ENCODE measurements at regions not wholly inside any gene's neighbourhood (a gene's known extent, or its start where the extent isn't known, plus 50 kb on each side); places are given as distances from the start of the nearest gene placed in this dataset.

GRCh38 chr1:38292969-38293368 lies 246.4 kb upstream of the POU3F1 start:
- no peaks in the 10 kb centered on the region for H3K27me3 ChIP-seq (replicated peaks; ENCODE audit: control insufficient read depth, insufficient read depth, low read length)
- TF ChIP-seq CTCF (IDR thresholded peaks at IDR 0.05; ENCODE audit: insufficient read depth, low read length, poor library complexity, severe bottlenecking): no peak
- no peaks in the 10 kb centered on the region for H3K36me3 ChIP-seq (ENCODE audit: control insufficient read depth, insufficient read depth, low read length)
- no peak for DNase-seq (ENCODE audit: extremely low read depth, insufficient read length)
- H3K4me3 ChIP-seq (replicated peaks; ENCODE audit: low read depth, low read length): no peak overlapping the region

GRCh38 chr1:38291906-38292521 lies 245.4 kb upstream of the POU3F1 start:
- no peaks in the 10 kb centered on the region for H3K27me3 ChIP-seq (replicated peaks; ENCODE audit: control insufficient read depth, insufficient read depth, low read length)
- no peak overlapping the region for H3K4me3 ChIP-seq (replicated peaks; ENCODE audit: low read depth, low read length)
- no peaks in the 10 kb centered on the region for H3K36me3 ChIP-seq (ENCODE audit: control insufficient read depth, insufficient read depth, low read length)
- no peak for TF ChIP-seq CTCF (IDR thresholded peaks at IDR 0.05; ENCODE audit: insufficient read depth, low read length, poor library complexity, severe bottlenecking)
- no peak for DNase-seq (ENCODE audit: extremely low read depth, insufficient read length)

GRCh38 chr1:38291336-38291735 lies 244.7 kb upstream of the POU3F1 start:
- Histone ChIP-seq H3K27me3 (replicated peaks; ENCODE audit: control insufficient read depth, insufficient read depth, low read length) (no peaks in the 10 kb centered on the region), H3K4me3 (replicated peaks; ENCODE audit: low read depth, low read length) (no peak overlapping the region), H3K36me3 (ENCODE audit: control insufficient read depth, insufficient read depth, low read length) (no peaks in the 10 kb centered on the region)
- no peak for DNase-seq (ENCODE audit: extremely low read depth, insufficient read length)
- no peak for TF ChIP-seq CTCF (IDR thresholded peaks at IDR 0.05; ENCODE audit: insufficient read depth, low read length, poor library complexity, severe bottlenecking)

- DNase-seq (ENCODE audit: extremely low read depth, insufficient read length): no peak
These were observed 242.4 kb upstream of the POU3F1 start for GRCh38 chr1:38289034-38289433.

GRCh38 chr1:38287547-38287946 lies 241.0 kb upstream of the POU3F1 start:
- no peak for DNase-seq (ENCODE audit: extremely low read depth, insufficient read length)
- Histone ChIP-seq H3K4me3 (replicated peaks; ENCODE audit: low read depth, low read length) (no peak overlapping the region), H3K36me3 (ENCODE audit: control insufficient read depth, insufficient read depth, low read length) (no peaks in the 10 kb centered on the region), H3K27me3 (replicated peaks; ENCODE audit: control insufficient read depth, insufficient read depth, low read length) (no peaks in the 10 kb centered on the region)
- TF ChIP-seq CTCF (IDR thresholded peaks at IDR 0.05; ENCODE audit: insufficient read depth, low read length, poor library complexity, severe bottlenecking): no peak

More at GRCh38 chr1:38289034-38289433, 242.4 kb upstream of the POU3F1 start:
- Histone ChIP-seq H3K4me3 (replicated peaks; ENCODE audit: low read depth, low read length) (no peak overlapping the region), H3K27me3 (replicated peaks; ENCODE audit: control insufficient read depth, insufficient read depth, low read length) (no peaks in the 10 kb centered on the region), H3K36me3 (ENCODE audit: control insufficient read depth, insufficient read depth, low read length) (no peaks in the 10 kb centered on the region)
- TF ChIP-seq CTCF (IDR thresholded peaks at IDR 0.05; ENCODE audit: insufficient read depth, low read length, poor library complexity, severe bottlenecking): no peak

GRCh38 chr1:38287036-38287435 lies 240.4 kb upstream of the POU3F1 start:
- TF ChIP-seq CTCF (IDR thresholded peaks at IDR 0.05; ENCODE audit: insufficient read depth, low read length, poor library complexity, severe bottlenecking): no peak
- Histone ChIP-seq H3K27me3 (replicated peaks; ENCODE audit: control insufficient read depth, insufficient read depth, low read length) (no peaks in the 10 kb centered on the region), H3K4me3 (replicated peaks; ENCODE audit: low read depth, low read length) (no peak overlapping the region), H3K36me3 (ENCODE audit: control insufficient read depth, insufficient read depth, low read length) (no peaks in the 10 kb centered on the region)
- DNase-seq (ENCODE audit: extremely low read depth, insufficient read length): no peak

Data from GM06990 (cell line).